DOHH2 (cell line): ENCODE measurements at regions not wholly inside any gene's neighbourhood (a gene's known extent, or its start where the extent isn't known, plus 50 kb on each side); places are given as distances from the start of the nearest gene placed in this dataset.

ENCODE experiments used
- EZH2phosphoT487 ChIP-seq: fragments of 200-600 bp; sonication (generic); IDR thresholded peaks from 2 replicates; pipeline ENCODE4 v1.6.1; 2017; ENCODE audit warnings: borderline replicate concordance, mild to moderate bottlenecking, antibody characterized with exemption, low read length, moderate library complexity, mixed read lengths
- TF ChIP-seq, protein P1 (sequence below): fragments of 200-600 bp; sonication (generic); IDR thresholded peaks from one replicate; pipeline ENCODE4 v1.5.1; 2014; ENCODE audit warnings: antibody characterized with exemption, mild to moderate bottlenecking, low read depth, low read length; ENCODE audit not compliant: poor library complexity, severe bottlenecking

- TF ChIP-seq, protein P1, sequence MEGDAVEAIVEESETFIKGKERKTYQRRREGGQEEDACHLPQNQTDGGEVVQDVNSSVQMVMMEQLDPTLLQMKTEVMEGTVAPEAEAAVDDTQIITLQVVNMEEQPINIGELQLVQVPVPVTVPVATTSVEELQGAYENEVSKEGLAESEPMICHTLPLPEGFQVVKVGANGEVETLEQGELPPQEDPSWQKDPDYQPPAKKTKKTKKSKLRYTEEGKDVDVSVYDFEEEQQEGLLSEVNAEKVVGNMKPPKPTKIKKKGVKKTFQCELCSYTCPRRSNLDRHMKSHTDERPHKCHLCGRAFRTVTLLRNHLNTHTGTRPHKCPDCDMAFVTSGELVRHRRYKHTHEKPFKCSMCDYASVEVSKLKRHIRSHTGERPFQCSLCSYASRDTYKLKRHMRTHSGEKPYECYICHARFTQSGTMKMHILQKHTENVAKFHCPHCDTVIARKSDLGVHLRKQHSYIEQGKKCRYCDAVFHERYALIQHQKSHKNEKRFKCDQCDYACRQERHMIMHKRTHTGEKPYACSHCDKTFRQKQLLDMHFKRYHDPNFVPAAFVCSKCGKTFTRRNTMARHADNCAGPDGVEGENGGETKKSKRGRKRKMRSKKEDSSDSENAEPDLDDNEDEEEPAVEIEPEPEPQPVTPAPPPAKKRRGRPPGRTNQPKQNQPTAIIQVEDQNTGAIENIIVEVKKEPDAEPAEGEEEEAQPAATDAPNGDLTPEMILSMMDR, result no peak
- TF ChIP-seq EZH2phosphoT487, result no peak
Measured at GRCh38 chr6:168939796-168940195, 313.9 kb downstream of the THBS2 start.
